ENCODE measurements at regions not wholly inside any gene's neighbourhood (a gene's known extent, or its start where the extent isn't known, plus 50 kb on each side); places are given as distances from the start of the nearest gene placed in this dataset.
"Not testable (repeated sequence)": the region's sequence is repeated elsewhere in the genome, so short reads cannot be mapped to it uniquely, and the experiment has no call there.

GRCh38 chr7:98729121-98729520 is 112.0 kb downstream of the NPTX2 start:
- DNase-seq: no peak

- no peak for DNase-seq
Observed at GRCh38 chr7:98730326-98730725, 113.2 kb downstream of the NPTX2 start.

- no peak for DNase-seq
Observed at GRCh38 chr7:98731651-98732050, 114.6 kb downstream of the NPTX2 start.

GRCh38 chr7:98733036-98733435 is 116.0 kb downstream of the NPTX2 start:
- peak; percentile 27 for DNase-seq

- DNase-seq: no peak
Observed at GRCh38 chr7:98735801-98736200, 118.7 kb downstream of the NPTX2 start.

GRCh38 chr7:98736461-98736860 is 119.4 kb downstream of the NPTX2 start:
- not testable (repeated sequence) for DNase-seq

- no peak for DNase-seq
Observed at GRCh38 chr7:98737176-98737575, 120.1 kb downstream of the NPTX2 start.

GRCh38 chr7:98740643-98741042 is 123.6 kb downstream of the NPTX2 start:
- no peak for DNase-seq

GRCh38 chr7:98745722-98746318 is 124.0 kb downstream of the TMEM130 start:
- DNase-seq: peak; percentile 76

- DNase-seq: no peak
Observed at GRCh38 chr7:98748090-98748489, 121.7 kb downstream of the TMEM130 start.

GRCh38 chr7:98753176-98753575 is 116.6 kb downstream of the TMEM130 start:
- no peak for DNase-seq

GRCh38 chr7:98753989-98754479 is 115.8 kb downstream of the TMEM130 start:
- no peak for DNase-seq

GRCh38 chr7:98755138-98755898 is 114.5 kb downstream of the TMEM130 start:
- DNase-seq: peak; percentile 38

GRCh38 chr7:98758157-98758556 is 111.7 kb downstream of the TMEM130 start:
- no peak for DNase-seq

- DNase-seq: no peak
Observed at GRCh38 chr7:98760201-98760651, 109.6 kb downstream of the TMEM130 start.

GRCh38 chr7:98761225-98761624 is 108.6 kb downstream of the TMEM130 start:
- no peak for DNase-seq

GRCh38 chr7:98762620-98763019 is 107.2 kb downstream of the TMEM130 start:
- DNase-seq: no peak

- DNase-seq: no peak
Observed at GRCh38 chr7:98763441-98763840, 106.4 kb downstream of the TMEM130 start.

- no peak for DNase-seq
Observed at GRCh38 chr7:98764946-98765345, 104.9 kb downstream of the TMEM130 start.

- not testable (repeated sequence) for DNase-seq
Observed at GRCh38 chr7:98770085-98770484, 99.7 kb downstream of the TMEM130 start.

GRCh38 chr7:98771519-98771918 is 98.3 kb downstream of the TMEM130 start:
- DNase-seq: no peak

- no peak for DNase-seq
Observed at GRCh38 chr7:98771941-98772603, 97.7 kb downstream of the TMEM130 start.

- DNase-seq: no peak
Observed at GRCh38 chr7:98774884-98775283, 94.9 kb downstream of the TMEM130 start.

GRCh38 chr7:98777051-98777450 is 92.8 kb downstream of the TMEM130 start:
- no peak for DNase-seq

All from NCI-H345 (cell line).